ENCODE measurements at regions not wholly inside any gene's neighbourhood (a gene's known extent, or its start where the extent isn't known, plus 50 kb on each side); places are given as distances from the start of the nearest gene placed in this dataset.

DNA sequence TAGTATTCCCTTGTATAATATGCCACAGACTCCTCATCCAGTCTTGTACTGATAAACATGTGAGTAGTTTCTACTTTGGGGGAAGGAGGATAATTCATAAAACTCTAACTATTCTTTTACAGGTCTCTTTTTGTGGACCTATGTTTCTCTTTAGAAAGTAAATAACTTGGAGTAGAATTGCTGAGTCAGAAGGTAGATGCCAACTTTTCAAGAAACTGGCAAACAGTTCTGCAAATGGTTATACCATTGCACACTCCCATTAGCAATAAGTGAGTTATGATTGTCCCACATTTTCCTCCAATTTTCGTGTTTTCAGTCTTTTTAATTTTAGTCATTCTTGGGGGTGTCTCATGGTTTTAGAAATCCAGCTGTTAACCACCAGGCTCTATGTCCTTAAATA, 477.2 kb upstream of the LRRTM4 start:
- H2AK5ac ChIP-seq (ENCODE audit: low read depth, low read length) = no peak overlapping the region
- H3K18ac ChIP-seq (ENCODE audit: low read depth, low read length) = no peak overlapping the region
- in situ Hi-C loops (cut with MboI; ENCODE audit: low sequenced_read_pairs) (no loop called here), dilution Hi-C loops (cut with HindIII; ENCODE audit: low sequenced_read_pairs, unreplicated experiment) (no loop called here), intact Hi-C loops (cut with micrococcal nuclease) (no loop called here)
- TF ChIP-seq MAFK (IDR thresholded peaks at IDR 0.05; ENCODE audit: low read depth, low read length) (0 out of 2 replicates have a peak, but pooled peaks have one; percentile 33), MXI1 (IDR thresholded peaks at IDR 0.05; ENCODE audit: borderline replicate concordance, low read depth, low read length) (no peak)
- no peak overlapping the region for H3K4me3 ChIP-seq (ENCODE audit: insufficient read depth, low read depth, low read length)
- no peak overlapping the region for H3K56ac ChIP-seq (ENCODE audit: extremely low read depth, insufficient read depth, low read length)
- no CpG with 5 or more reads among the region's 1 CpG for WGBS, 2 experiments (ENCODE audit: extremely low coverage in 2 of 2, insufficient read length in 1 of 2)
- H2BK120ac ChIP-seq (ENCODE audit: low read depth, low read length) = no peak overlapping the region
- no peak overlapping the region for H2BK20ac ChIP-seq (ENCODE audit: low read depth, low read length)
- H3K23ac ChIP-seq (ENCODE audit: low read depth, low read length) = no peak overlapping the region
- H3K36me3 ChIP-seq (ENCODE audit: control insufficient read depth, insufficient read depth, low read length) = no peaks in the 10 kb centered on the region
- no peak overlapping the region for H2BK5ac ChIP-seq (ENCODE audit: low read depth, low read length, poor library complexity, severe bottlenecking)
- no peak overlapping the region for H4K8ac ChIP-seq (ENCODE audit: low read depth in 2 of 2, low read length in 2 of 2)
- no peak overlapping the region for H4K5ac ChIP-seq (ENCODE audit: low read depth, low read length)
- CTCF ChIA-PET = no interaction called here
- H4K20me1 ChIP-seq (ENCODE audit: insufficient read depth, low read length) = no peaks in the 10 kb centered on the region
- H3K14ac ChIP-seq (replicated peaks; ENCODE audit: low read depth, low read length) = no peak overlapping the region
- H3K27me3 ChIP-seq (ENCODE audit: control insufficient read depth, insufficient read depth, low read length) = no peaks in the 10 kb centered on the region
- H3K4ac ChIP-seq (ENCODE audit: low read depth, low read length) = no peak overlapping the region
- H3K79me1 ChIP-seq (ENCODE audit: low read depth in 1 of 2, low read length in 2 of 2) = no peaks in the 10 kb centered on the region
- BruUV-seq (replicated peaks) = no TSS peak
- H3K4me1 ChIP-seq (ENCODE audit: control insufficient read depth, insufficient read depth, low read length) = no peaks in the 10 kb centered on the region
- ATAC-seq (ENCODE audit: low read depth) (no peak), DNase-seq (no peak)
- H3K9me1 ChIP-seq (ENCODE audit: insufficient read depth, low read length) = no peaks in the 10 kb centered on the region
- no peak overlapping the region for H3K4me2 ChIP-seq (ENCODE audit: low read depth, low read length)
- POLR2A ChIA-PET (ENCODE audit: unreplicated experiment) = no interaction called here
- H3K9me3 ChIP-seq (ENCODE audit: control insufficient read depth, insufficient read depth, low read length) = peaks cover 4% of the 10 kb centered on the region
- no peak overlapping the region for H2BK15ac ChIP-seq (ENCODE audit: low read depth, low read length)
- H2AFZ ChIP-seq (replicated peaks; ENCODE audit: low read length, poor library complexity) = no peak overlapping the region
- no peak overlapping the region for H3K27ac ChIP-seq (ENCODE audit: insufficient read depth, low read length)
- H3K9ac ChIP-seq (ENCODE audit: low read depth, low read length) = no peak overlapping the region
- no peak overlapping the region for H2AK9ac ChIP-seq (replicated peaks; ENCODE audit: low read depth, low read length, poor library complexity)
- no peak overlapping the region for H4K91ac ChIP-seq (ENCODE audit: insufficient read depth, low read depth, low read length)

Data from IMR-90 (cell line).